ENCODE measurements at regions not wholly inside any gene's neighbourhood (a gene's known extent, or its start where the extent isn't known, plus 50 kb on each side); places are given as distances from the start of the nearest gene placed in this dataset.

DNA sequence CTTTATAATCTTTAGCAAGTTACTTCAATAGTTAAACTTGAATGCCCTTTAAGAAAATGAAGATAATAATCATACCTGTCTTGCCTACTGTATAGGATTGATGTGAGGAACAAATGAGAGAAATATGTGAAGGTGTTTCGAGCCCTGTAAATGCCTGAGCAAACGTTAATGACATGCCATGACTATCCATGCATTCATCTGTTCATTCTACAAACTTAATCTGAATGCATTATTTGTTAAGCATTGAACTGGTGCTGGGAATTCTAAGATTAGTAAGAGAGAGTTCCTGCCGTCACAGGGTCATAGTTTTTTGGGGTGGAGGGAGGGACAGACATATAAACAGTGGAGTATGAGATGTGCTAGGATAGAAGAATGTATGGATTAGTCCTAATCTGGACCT lies 111.5 kb upstream of the PRICKLE1 start:
- TF ChIP-seq CTCF (IDR thresholded peaks at IDR 0.05) (no peak), POLR2A (IDR thresholded peaks at IDR 0.05) (no peak)
